Ishikawa (cell line): ENCODE measurements at regions not wholly inside any gene's neighbourhood (a gene's known extent, or its start where the extent isn't known, plus 50 kb on each side); places are given as distances from the start of the nearest gene placed in this dataset.

Experiments used
- EGR1 ChIP-seq: IDR thresholded peaks from 2 replicates; pipeline ENCODE4 v1.6.1; 2012
- EP300 ChIP-seq: IDR thresholded peaks from 2 replicates; pipeline ENCODE4 v1.6.1; 2012; ENCODE audit warnings: borderline replicate concordance
- FOXM1 ChIP-seq: IDR thresholded peaks from 2 replicates; pipeline ENCODE4 v1.6.1; 2012; ENCODE audit warnings: low read depth, borderline replicate concordance
- NFIC ChIP-seq: IDR thresholded peaks from 2 replicates; pipeline ENCODE4 v1.6.1; 2012
- RAD21 ChIP-seq: IDR thresholded peaks from 2 replicates; pipeline ENCODE4 v1.6.1; 2012; ENCODE audit warnings: low read depth
- REST ChIP-seq: IDR thresholded peaks from 2 replicates; pipeline ENCODE4 v1.6.1; 2012; ENCODE audit warnings: low read depth, mild to moderate bottlenecking
- TAF1 ChIP-seq: IDR thresholded peaks from 2 replicates; pipeline ENCODE4 v1.6.1; 2012; ENCODE audit warnings: low read depth, mild to moderate bottlenecking
- TCF12 ChIP-seq: IDR thresholded peaks from 2 replicates; pipeline ENCODE4 v1.6.1; 2012; ENCODE audit warnings: low read depth
- TEAD4 ChIP-seq: IDR thresholded peaks from 2 replicates; pipeline ENCODE4 v1.6.1; 2012
- USF1 ChIP-seq: IDR thresholded peaks from 2 replicates; pipeline ENCODE4 v1.6.1; 2012
- ZBTB7A ChIP-seq: IDR thresholded peaks from 2 replicates; pipeline ENCODE4 v1.6.1; 2012; ENCODE audit warnings: low read depth

- TF ChIP-seq REST (no peak), FOXM1 (no peak), USF1 (no peak), EP300 (no peak), TCF12 (no peak), TEAD4 (no peak), RAD21 (no peak), TAF1 (no peak), EGR1 (no peak), ZBTB7A (no peak), NFIC (no peak)
These were observed 389.1 kb upstream of the KIF2A start for GRCh38 chr5:61916621-61917620.
